SK-N-SH treated with all-trans-retinoic acid at 6 μM for 48 hours (cell line): ENCODE measurements at regions not wholly inside any gene's neighbourhood (a gene's known extent, or its start where the extent isn't known, plus 50 kb on each side); places are given as distances from the start of the nearest gene placed in this dataset.

Source experiments
- ATAC-seq: fragments of 200-7000 bp; cut with Tn5 transposase; 3 replicates; pipeline ENCODE4 v1.9.1; 2020; ENCODE audit warnings: mild to moderate bottlenecking, moderate library complexity
- ARNTL ChIP-seq: fragments of 450-650 bp; formaldehyde crosslinking; IDR thresholded peaks from 2 replicates; pipeline ENCODE4 v1.5.0; 2020; ENCODE audit warnings: low read depth, mild to moderate bottlenecking, moderate library complexity, borderline replicate concordance
- BACH2 ChIP-seq: fragments of 250-450 bp; sonication (Bioruptor Pico); IDR thresholded peaks from 2 replicates; pipeline ENCODE4 v1.9.0; 2021; ENCODE audit warnings: mild to moderate bottlenecking, borderline replicate concordance
- CREB5 ChIP-seq: fragments of 250-450 bp; sonication (Bioruptor Pico); IDR thresholded peaks from 2 replicates; pipeline ENCODE4 v1.5.1; 2020; ENCODE audit warnings: low read depth, mild to moderate bottlenecking, moderate library complexity
- CSDC2 ChIP-seq: fragments of 250-450 bp; sonication (Bioruptor Pico); IDR thresholded peaks from 2 replicates; pipeline ENCODE4 v1.5.0; 2020; ENCODE audit warnings: mild to moderate bottlenecking, moderate library complexity
- CSRNP3 ChIP-seq: fragments of 250-450 bp; sonication (Bioruptor Pico); IDR thresholded peaks from 2 replicates; pipeline ENCODE4 v1.5.1; 2021; ENCODE audit warnings: mild to moderate bottlenecking, moderate library complexity
- GLIS3 ChIP-seq: fragments of 250-450 bp; sonication (Bioruptor Pico); IDR thresholded peaks from 2 replicates; pipeline ENCODE4 v1.5.0; 2020; ENCODE audit warnings: mild to moderate bottlenecking, moderate library complexity
- OSR1 ChIP-seq: fragments of 250-450 bp; sonication (Bioruptor Pico); IDR thresholded peaks from 2 replicates; pipeline ENCODE4 v1.8.0; 2022; ENCODE audit warnings: moderate library complexity, mild to moderate bottlenecking, inconsistent platforms
- PATZ1 ChIP-seq: fragments of 250-450 bp; sonication (Bioruptor Pico); IDR thresholded peaks from 2 replicates; pipeline ENCODE4 v1.8.0; 2020; ENCODE audit warnings: mild to moderate bottlenecking, moderate library complexity, borderline replicate concordance
- POU6F1 ChIP-seq: fragments of 250-450 bp; sonication (Bioruptor Pico); IDR thresholded peaks from 2 replicates; pipeline ENCODE4 v1.8.0; 2021; ENCODE audit warnings: low read depth, mild to moderate bottlenecking, moderate library complexity, borderline replicate concordance
- PPARA ChIP-seq: fragments of 250-450 bp; sonication (Bioruptor Pico); IDR thresholded peaks from 2 replicates; pipeline ENCODE4 v1.5.0; 2020; ENCODE audit warnings: mild to moderate bottlenecking, borderline replicate concordance
- SNAI2 ChIP-seq: fragments of 250-450 bp; sonication (Bioruptor Pico); IDR thresholded peaks from 2 replicates; pipeline ENCODE4 v1.5.0; 2020; ENCODE audit warnings: mild to moderate bottlenecking, moderate library complexity
- TCF4 ChIP-seq: fragments of 250-450 bp; sonication (Bioruptor Pico); IDR thresholded peaks from 2 replicates; pipeline ENCODE4 v1.8.0; 2021; ENCODE audit warnings: mild to moderate bottlenecking, moderate library complexity, borderline replicate concordance
- TOX ChIP-seq: fragments of 250-450 bp; sonication (Bioruptor Pico); IDR thresholded peaks from 2 replicates; pipeline ENCODE4 v1.8.0; 2021; ENCODE audit warnings: mild to moderate bottlenecking, moderate library complexity, borderline replicate concordance
- TSHZ2 ChIP-seq: fragments of 250-450 bp; sonication (Bioruptor Pico); IDR thresholded peaks from 2 replicates; pipeline ENCODE4 v1.5.0; 2020; ENCODE audit warnings: mild to moderate bottlenecking, moderate library complexity
- ZC3H10 ChIP-seq: fragments of 250-450 bp; sonication (Bioruptor Pico); IDR thresholded peaks from 2 replicates; pipeline ENCODE4 v1.5.1; 2021; ENCODE audit warnings: mild to moderate bottlenecking, moderate library complexity
- ZFP3 ChIP-seq: fragments of 250-450 bp; sonication (Bioruptor Pico); IDR thresholded peaks from 2 replicates; pipeline ENCODE4 v1.5.0; 2020; ENCODE audit warnings: mild to moderate bottlenecking, moderate library complexity
- ZFP30 ChIP-seq: fragments of 450-650 bp; formaldehyde crosslinking; IDR thresholded peaks from 2 replicates; pipeline ENCODE4 v1.5.0; 2022; ENCODE audit warnings: mild to moderate bottlenecking, moderate library complexity
- ZNF565 ChIP-seq: fragments of 450-650 bp; formaldehyde crosslinking; conservative IDR thresholded peaks from 2 replicates; pipeline ENCODE4 v1.5.0; 2020; ENCODE audit warnings: low read depth, mild to moderate bottlenecking, moderate library complexity

GRCh38 chr6:119942078-119942752 lies 592.7 kb upstream of the MAN1A1 start (continued):
- TF ChIP-seq PATZ1 (CRISPR knock-in tag) (no peak), BACH2 (CRISPR knock-in tag) (no peak), ZFP30 (CRISPR knock-in tag) (no peak), TOX (CRISPR knock-in tag) (no peak), PPARA (CRISPR knock-in tag) (no peak), SNAI2 (CRISPR knock-in tag) (no peak), CREB5 (CRISPR knock-in tag) (no peak), GLIS3 (no peak), TCF4 (CRISPR knock-in tag) (no peak)

GRCh38 chr6:119938752-119939151 lies 589.2 kb upstream of the MAN1A1 start:
- TF ChIP-seq SNAI2 (CRISPR knock-in tag) (no peak), TSHZ2 (CRISPR knock-in tag) (no peak), CSDC2 (CRISPR knock-in tag) (no peak), ZC3H10 (CRISPR knock-in tag) (no peak), TCF4 (CRISPR knock-in tag) (no peak), CSRNP3 (CRISPR knock-in tag) (no peak), CREB5 (CRISPR knock-in tag) (no peak), ZNF565 (CRISPR knock-in tag) (no peak), ZFP3 (CRISPR knock-in tag) (no peak), OSR1 (no peak), ARNTL (CRISPR knock-in tag) (no peak), PATZ1 (CRISPR knock-in tag) (no peak)
- TF ChIP-seq, all 23 proteins: peak for 0
- ATAC-seq, result no peak

- no peak for TF ChIP-seq POU6F1 (CRISPR knock-in tag)
- TF ChIP-seq, all 23 proteins: peak for 0
- no peak for ATAC-seq
These were observed 585.3 kb upstream of the MAN1A1 start for GRCh38 chr6:119934816-119935215.
